SK-N-SH treated with all-trans-retinoic acid at 6 μM for 48 hours (cell line): ENCODE measurements at regions not wholly inside any gene's neighbourhood (a gene's known extent, or its start where the extent isn't known, plus 50 kb on each side); places are given as distances from the start of the nearest gene placed in this dataset.

Experiments used
- ARNTL ChIP-seq: fragments of 450-650 bp; formaldehyde crosslinking; IDR thresholded peaks from 2 replicates; pipeline ENCODE4 v1.5.0; 2020; ENCODE audit warnings: low read depth, mild to moderate bottlenecking, moderate library complexity, borderline replicate concordance
- TCF4 ChIP-seq: fragments of 250-450 bp; sonication (Bioruptor Pico); IDR thresholded peaks from 2 replicates; pipeline ENCODE4 v1.8.0; 2021; ENCODE audit warnings: mild to moderate bottlenecking, moderate library complexity, borderline replicate concordance

DNA sequence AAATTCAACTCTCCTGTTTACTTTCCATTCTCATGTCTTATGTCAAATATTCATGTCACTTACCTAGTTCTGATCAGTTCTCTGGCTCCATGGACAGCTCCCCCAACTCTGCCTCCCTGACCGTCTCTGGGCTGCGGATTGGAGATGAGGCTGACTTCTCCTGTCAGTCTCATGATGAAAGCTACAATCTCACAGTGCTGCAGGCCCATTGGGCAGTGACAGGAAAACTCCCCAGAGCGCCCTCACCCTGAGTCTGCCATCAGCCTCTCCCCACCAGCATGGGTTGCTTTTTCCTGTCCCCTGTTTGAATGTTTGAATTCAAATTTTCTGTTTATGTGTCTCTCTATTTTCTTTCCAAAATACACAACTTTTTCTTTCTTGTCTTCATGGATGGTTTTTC, 63.8 kb upstream of the TOP3B start:
- no peak for TF ChIP-seq TCF4
- no peak for TF ChIP-seq ARNTL (CRISPR knock-in tag)
